GM12872 (cell line): ENCODE measurements at regions not wholly inside any gene's neighbourhood (a gene's known extent, or its start where the extent isn't known, plus 50 kb on each side); places are given as distances from the start of the nearest gene placed in this dataset.

ENCODE experiments used
- TF ChIP-seq, protein P1 (sequence below): IDR thresholded peaks from 3 replicates; pipeline ENCODE4 v1.5.1; 2011; ENCODE audit warnings: low read depth, mild to moderate bottlenecking, low read length, moderate library complexity; ENCODE audit not compliant: insufficient read depth

DNA sequence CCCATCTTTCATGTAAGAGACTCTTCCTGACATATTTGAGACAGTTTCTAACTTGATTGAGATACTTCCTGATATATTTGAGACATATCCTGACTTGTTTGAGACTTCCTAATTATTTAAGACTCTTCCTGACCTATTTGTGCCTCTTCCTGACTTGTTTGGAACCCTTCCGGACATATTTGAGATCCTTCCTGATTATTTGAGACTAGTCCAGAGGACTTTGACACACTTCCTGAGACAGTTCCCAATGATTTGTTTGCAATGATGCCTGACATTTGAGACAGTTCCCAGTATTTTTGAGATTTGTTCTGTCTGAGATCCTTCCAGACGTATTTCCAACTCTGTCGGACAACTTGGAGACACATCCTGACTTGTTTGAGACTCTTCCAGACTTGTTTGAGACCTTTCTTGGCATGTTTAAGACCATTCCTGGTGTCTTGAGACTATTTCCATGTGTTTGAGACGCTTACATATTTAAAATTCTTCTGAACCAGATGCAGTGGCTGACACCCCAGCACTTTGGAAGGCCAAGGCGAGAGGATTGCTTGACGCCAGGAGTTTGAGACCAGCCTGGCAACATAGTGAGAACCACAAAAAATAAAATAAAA lies 118.9 kb upstream of the USP9X start:
- TF ChIP-seq, protein P1, sequence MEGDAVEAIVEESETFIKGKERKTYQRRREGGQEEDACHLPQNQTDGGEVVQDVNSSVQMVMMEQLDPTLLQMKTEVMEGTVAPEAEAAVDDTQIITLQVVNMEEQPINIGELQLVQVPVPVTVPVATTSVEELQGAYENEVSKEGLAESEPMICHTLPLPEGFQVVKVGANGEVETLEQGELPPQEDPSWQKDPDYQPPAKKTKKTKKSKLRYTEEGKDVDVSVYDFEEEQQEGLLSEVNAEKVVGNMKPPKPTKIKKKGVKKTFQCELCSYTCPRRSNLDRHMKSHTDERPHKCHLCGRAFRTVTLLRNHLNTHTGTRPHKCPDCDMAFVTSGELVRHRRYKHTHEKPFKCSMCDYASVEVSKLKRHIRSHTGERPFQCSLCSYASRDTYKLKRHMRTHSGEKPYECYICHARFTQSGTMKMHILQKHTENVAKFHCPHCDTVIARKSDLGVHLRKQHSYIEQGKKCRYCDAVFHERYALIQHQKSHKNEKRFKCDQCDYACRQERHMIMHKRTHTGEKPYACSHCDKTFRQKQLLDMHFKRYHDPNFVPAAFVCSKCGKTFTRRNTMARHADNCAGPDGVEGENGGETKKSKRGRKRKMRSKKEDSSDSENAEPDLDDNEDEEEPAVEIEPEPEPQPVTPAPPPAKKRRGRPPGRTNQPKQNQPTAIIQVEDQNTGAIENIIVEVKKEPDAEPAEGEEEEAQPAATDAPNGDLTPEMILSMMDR: no peak

DNA sequence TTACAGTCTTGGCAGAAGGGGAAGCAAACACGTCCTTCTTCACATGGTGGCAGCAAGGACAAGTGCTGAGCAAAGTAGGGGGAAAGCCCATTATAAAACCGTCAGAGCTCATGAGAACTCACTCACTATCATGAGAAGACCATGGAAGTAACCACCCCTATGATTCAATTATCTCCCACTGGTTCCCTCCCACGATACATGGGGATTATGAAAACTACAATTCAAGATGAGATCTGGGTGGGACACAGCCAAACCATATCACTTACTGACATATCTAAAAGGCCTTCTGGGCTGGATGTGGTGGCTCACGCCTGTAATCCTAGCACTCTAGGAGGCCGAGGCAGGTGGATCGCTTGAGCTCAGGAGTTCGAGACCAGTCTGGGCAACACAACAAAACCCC lies 117.1 kb upstream of the USP9X start:
- TF ChIP-seq, protein P1: no peak

DNA sequence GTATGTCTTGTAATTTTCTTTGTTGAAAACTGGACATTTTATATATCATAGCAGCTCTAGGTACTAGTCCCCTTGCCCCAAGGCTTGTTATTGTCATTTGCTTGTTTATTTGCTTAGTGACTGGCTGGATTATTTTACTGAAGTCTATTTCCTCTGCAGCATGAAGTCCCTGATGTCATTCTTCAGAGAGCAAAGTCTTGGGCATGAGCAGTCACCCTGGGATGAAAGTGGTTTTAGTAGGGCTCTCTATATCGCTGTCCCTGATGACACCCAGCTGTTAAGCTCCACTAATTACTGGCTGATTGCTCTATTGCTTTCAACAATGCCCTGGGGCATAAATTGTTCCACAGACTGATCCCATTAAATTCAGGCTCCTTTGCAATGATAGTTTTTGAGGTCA lies 113.5 kb upstream of the USP9X start:
- TF ChIP-seq, protein P1: no peak

GRCh38 chrX:40973619-40974018 lies 111.6 kb upstream of the USP9X start:
- TF ChIP-seq, protein P1: no peak

DNA sequence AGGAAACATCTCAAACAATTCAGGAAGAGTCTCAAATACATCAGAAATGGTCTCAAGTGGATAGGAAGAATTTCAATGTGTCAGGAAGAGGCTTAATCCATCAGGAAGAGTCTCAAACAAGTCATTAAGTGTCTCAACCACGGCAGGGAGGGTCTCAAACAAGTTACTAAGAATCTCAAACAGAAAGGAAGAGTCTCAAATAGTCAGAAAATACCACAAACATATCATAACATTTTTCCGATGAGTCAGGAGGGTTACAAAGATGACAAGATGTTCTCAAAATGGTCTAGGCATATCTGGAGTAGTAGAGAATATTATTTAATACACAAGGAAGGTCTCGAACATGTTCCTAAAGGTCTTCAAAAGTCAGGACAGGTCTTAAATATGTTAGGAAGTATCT lies 109.3 kb upstream of the USP9X start:
- TF ChIP-seq, protein P1: no peak

DNA sequence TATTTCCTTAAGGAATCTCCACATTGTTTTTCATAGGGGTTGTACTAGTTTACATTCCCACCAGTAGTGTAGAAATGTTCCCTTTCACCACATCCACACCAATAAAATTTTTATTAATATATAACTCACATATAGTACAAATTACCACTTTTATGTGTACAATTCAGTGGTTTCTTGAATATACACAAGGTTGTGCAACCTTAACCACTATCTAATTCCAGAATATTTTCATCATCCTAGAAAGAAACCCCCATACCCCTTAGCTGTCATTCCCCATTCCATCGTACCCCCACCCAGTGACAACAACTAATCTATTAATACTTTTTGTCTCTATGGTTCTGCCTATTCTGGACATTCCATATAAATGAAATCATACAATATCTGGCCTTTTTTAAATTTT lies 108.3 kb upstream of the USP9X start:
- TF ChIP-seq, protein P1: no peak

- TF ChIP-seq, protein P1: no peak
Measured at GRCh38 chrX:40984962-40985361, 100.3 kb upstream of the USP9X start.
